ENCODE measurements at regions not wholly inside any gene's neighbourhood (a gene's known extent, or its start where the extent isn't known, plus 50 kb on each side); places are given as distances from the start of the nearest gene placed in this dataset.

DNA sequence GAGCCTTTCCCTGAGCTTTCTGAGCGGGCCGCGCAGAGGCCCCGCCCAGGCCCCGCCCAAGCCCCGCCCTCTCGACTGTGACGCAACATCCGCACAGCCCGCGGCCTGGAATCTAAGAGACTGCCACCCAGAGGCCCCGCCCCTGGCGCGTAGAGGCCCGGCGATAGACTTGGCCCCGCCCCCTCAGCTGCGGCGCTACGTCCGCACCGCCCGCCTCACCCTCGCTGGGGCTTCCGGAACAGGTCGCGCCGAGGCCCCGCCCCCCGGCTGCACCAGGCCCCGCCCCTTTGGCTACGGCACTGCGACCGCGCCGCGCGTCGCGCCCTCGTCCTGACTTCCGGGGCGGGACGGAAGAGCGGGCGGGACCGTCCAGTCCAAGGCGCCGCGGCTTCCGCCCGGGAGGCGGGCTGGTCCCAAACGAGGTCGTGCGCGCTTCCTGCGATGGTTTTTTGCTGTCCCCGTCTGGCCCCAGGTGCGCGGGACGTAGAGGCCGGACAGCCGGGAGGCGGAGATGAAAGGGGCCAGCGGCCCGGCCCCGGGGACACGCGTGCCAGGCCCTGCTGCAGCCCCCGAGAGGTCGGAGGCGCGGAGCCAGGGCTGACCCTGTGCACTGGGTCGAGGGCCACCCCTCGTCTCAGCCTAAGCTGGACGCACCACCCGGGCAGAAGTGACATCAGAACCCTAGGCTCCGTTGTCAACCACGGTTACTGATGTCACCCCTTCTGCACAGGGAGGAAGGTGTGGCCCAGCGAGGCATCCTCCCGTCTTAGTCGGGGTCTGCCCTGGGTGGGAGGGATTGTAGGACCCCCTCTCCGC is 59.0 kb upstream of the WNT7B start:
- WGBS (ENCODE audit: extremely low coverage, insufficient coverage, insufficient read length), result no CpG with 5 or more reads among the region's 84 CpGs

DNA sequence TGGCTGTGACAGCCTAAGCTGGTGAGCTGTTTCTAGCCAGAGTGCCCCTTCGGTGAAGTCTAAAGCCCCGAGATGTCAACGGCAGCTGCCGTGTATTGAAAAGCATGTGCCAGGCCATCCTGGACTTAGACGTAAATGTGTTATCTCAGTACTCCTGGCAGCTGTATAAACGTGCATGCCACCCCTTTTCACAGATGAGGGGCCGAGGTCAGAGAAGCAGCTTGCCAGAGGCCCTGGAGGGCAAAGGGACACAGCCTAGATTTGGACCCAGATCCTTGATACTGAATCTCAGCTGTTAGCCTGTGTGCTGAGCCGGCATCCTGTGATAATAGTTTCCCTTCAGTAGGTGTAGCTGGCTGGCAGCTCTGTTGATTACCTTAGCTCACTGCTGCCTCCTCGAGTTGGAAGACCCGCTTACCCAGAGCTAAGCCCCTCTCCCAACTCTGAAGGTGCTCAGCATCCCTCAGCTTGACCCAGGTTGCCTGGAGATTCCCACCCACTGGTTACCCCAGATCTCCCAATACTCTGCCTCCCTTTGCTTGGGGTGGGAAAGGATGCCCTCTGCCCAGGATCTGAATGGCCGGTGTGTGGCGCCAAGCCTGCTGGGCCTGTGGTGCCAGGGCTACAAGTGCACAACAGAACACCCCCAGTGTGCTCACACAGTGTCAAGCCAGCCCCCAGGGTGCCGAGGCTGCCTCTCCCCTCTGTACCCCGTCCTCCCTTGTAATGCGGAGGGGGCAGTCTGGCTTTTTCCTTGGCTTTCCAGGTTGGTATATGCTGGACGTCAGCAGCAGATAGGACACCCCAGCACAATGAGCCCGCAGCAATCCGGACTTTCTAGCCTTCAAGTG is 59.8 kb upstream of the WNT7B start:
- WGBS (ENCODE audit: extremely low coverage, insufficient coverage, insufficient read length), result no CpG with 5 or more reads among the region's 18 CpGs
- H3K27me3 ChIP-seq (ENCODE audit: insufficient read depth, low read length), result no peaks in the 10 kb centered on the region

More for the DNA sequence above, 59.0 kb upstream of the WNT7B start:
- Histone ChIP-seq H3K4me2 (ENCODE audit: low read length) (peak overlapping the region; percentile 86), H3K4me3 (ENCODE audit: low read depth, low read length) (peak overlapping the region; percentile 76), H2AK5ac (ENCODE audit: low read length) (peak overlapping the region; percentile 77), H4K8ac (ENCODE audit: low read depth, low read length) (peak overlapping the region; percentile 99), H2BK12ac (ENCODE audit: low read length) (no peak overlapping the region), H3K9ac (ENCODE audit: low read length) (peak overlapping the region; percentile 87), H3K14ac (ENCODE audit: low read length) (peak overlapping the region; percentile 86), H3K79me1 (ENCODE audit: low read length) (peaks cover 3% of the 10 kb centered on the region), H2BK120ac (ENCODE audit: insufficient read depth, low read length, poor library complexity) (peak overlapping the region; percentile 45), H4K12ac (ENCODE audit: low read depth, low read length) (peak overlapping the region; percentile 9), H3K36me3 (ENCODE audit: control insufficient read depth in 1 of 2, insufficient read depth in 2 of 2, low read length in 2 of 2) (no peaks in the 10 kb centered on the region), H3K4me1 (ENCODE audit: control insufficient read depth in 1 of 2, insufficient read depth in 2 of 2, low read length in 2 of 2) (peaks cover 5 to 6% of the 10 kb centered on the region in 2 experiments), H3K18ac (ENCODE audit: low read length) (peak overlapping the region; percentile 73), H3K27ac (ENCODE audit: low read depth, low read length) (peak overlapping the region; percentile 57), H3K23ac (ENCODE audit: low read length) (no peak overlapping the region), H3K79me2 (ENCODE audit: control insufficient read depth, insufficient read depth, low read length, poor library complexity) (peaks cover 3% of the 10 kb centered on the region), H2AFZ (ENCODE audit: insufficient read depth, low read length, poor library complexity) (peak overlapping the region; percentile 84), H3K27me3 (ENCODE audit: insufficient read depth, low read length) (no peaks in the 10 kb centered on the region), H4K91ac (ENCODE audit: low read depth, low read length) (peak overlapping the region; percentile 81), H3K9me3 (ENCODE audit: insufficient read depth, low read depth, low read length) (no peaks in the 10 kb centered on the region), H2BK5ac (ENCODE audit: low read depth, low read length, poor library complexity) (peak overlapping the region; percentile 34), H3K4ac (ENCODE audit: low read depth, low read length) (peak overlapping the region; percentile 78)
- peak; percentile 100 for DNase-seq

DNA sequence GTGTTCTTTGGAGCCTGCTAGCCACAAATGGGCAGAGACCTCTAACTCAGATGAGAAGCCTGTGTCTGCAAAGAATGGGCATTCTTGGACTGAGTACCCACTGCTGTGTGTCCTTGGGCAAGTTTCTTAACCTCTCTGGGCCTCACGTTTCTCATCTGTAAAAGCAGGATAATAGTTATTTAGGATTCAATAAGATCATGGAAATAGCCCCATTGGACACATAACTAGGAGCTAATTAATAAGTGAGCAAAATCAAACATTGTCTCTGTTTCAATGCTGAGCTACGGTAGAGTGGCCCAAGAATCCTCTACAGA is 61.2 kb upstream of the WNT7B start:
- Histone ChIP-seq H3K27me3 (ENCODE audit: insufficient read depth, low read length) (no peaks in the 10 kb centered on the region), H3K4ac (ENCODE audit: low read depth, low read length) (no peak overlapping the region), H4K91ac (ENCODE audit: low read depth, low read length) (no peak overlapping the region), H3K4me3 (ENCODE audit: low read depth, low read length) (no peak overlapping the region), H3K9ac (ENCODE audit: low read length) (no peak overlapping the region), H3K14ac (ENCODE audit: low read length) (no peak overlapping the region), H3K18ac (ENCODE audit: low read length) (no peak overlapping the region), H2BK120ac (ENCODE audit: insufficient read depth, low read length, poor library complexity) (no peak overlapping the region), H3K27ac (ENCODE audit: low read depth, low read length) (no peak overlapping the region), H4K12ac (ENCODE audit: low read depth, low read length) (no peak overlapping the region), H3K79me2 (ENCODE audit: control insufficient read depth, insufficient read depth, low read length, poor library complexity) (peaks cover 3% of the 10 kb centered on the region), H2AFZ (ENCODE audit: insufficient read depth, low read length, poor library complexity) (no peak overlapping the region), H3K36me3 (ENCODE audit: control insufficient read depth in 1 of 2, insufficient read depth in 2 of 2, low read length in 2 of 2) (no peaks in the 10 kb centered on the region), H2BK12ac (ENCODE audit: low read length) (no peak overlapping the region), H3K79me1 (ENCODE audit: low read length) (peaks cover 3% of the 10 kb centered on the region), H3K9me3 (ENCODE audit: insufficient read depth, low read depth, low read length) (no peaks in the 10 kb centered on the region), H3K4me2 (ENCODE audit: low read length) (no peak overlapping the region), H3K23ac (ENCODE audit: low read length) (no peak overlapping the region), H2BK5ac (ENCODE audit: low read depth, low read length, poor library complexity) (no peak overlapping the region), H3K4me1 (ENCODE audit: control insufficient read depth in 1 of 2, insufficient read depth in 2 of 2, low read length in 2 of 2) (peaks cover 5 to 6% of the 10 kb centered on the region in 2 experiments), H4K8ac (ENCODE audit: low read depth, low read length) (no peak overlapping the region), H2AK5ac (ENCODE audit: low read length) (no peak overlapping the region)
- no peak for DNase-seq
- no CpG with 5 or more reads among the region's 2 CpGs for WGBS (ENCODE audit: extremely low coverage, insufficient coverage, insufficient read length)

More for the DNA sequence above, 59.8 kb upstream of the WNT7B start:
- H3K18ac ChIP-seq (ENCODE audit: low read length), result no peak overlapping the region
- H3K4me2 ChIP-seq (ENCODE audit: low read length), result peak overlapping the region; percentile 86
- H3K27ac ChIP-seq (ENCODE audit: low read depth, low read length), result no peak overlapping the region
- no peaks in the 10 kb centered on the region for H3K36me3 ChIP-seq (ENCODE audit: control insufficient read depth in 1 of 2, insufficient read depth in 2 of 2, low read length in 2 of 2)
- H2AK5ac ChIP-seq (ENCODE audit: low read length), result peak overlapping the region; percentile 77
- H2BK5ac ChIP-seq (ENCODE audit: low read depth, low read length, poor library complexity), result no peak overlapping the region
- no peak overlapping the region for H2BK120ac ChIP-seq (ENCODE audit: insufficient read depth, low read length, poor library complexity)
- H3K79me2 ChIP-seq (ENCODE audit: control insufficient read depth, insufficient read depth, low read length, poor library complexity), result peaks cover 3% of the 10 kb centered on the region
- peak overlapping the region; percentile 81 for H4K91ac ChIP-seq (ENCODE audit: low read depth, low read length)
- H3K4ac ChIP-seq (ENCODE audit: low read depth, low read length), result peak overlapping the region; percentile 78
- H2AFZ ChIP-seq (ENCODE audit: insufficient read depth, low read length, poor library complexity), result no peak overlapping the region
- H3K4me3 ChIP-seq (ENCODE audit: low read depth, low read length), result peak overlapping the region; percentile 76
- peak overlapping the region; percentile 87 for H3K9ac ChIP-seq (ENCODE audit: low read length)
- peak overlapping the region; percentile 9 for H4K12ac ChIP-seq (ENCODE audit: low read depth, low read length)
- H3K4me1 ChIP-seq (ENCODE audit: control insufficient read depth in 1 of 2, insufficient read depth in 2 of 2, low read length in 2 of 2), result peaks cover 5 to 6% of the 10 kb centered on the region in 2 experiments
- no peak overlapping the region for H3K23ac ChIP-seq (ENCODE audit: low read length)
- H2BK12ac ChIP-seq (ENCODE audit: low read length), result no peak overlapping the region
- H3K14ac ChIP-seq (ENCODE audit: low read length), result peak overlapping the region; percentile 86
- H3K79me1 ChIP-seq (ENCODE audit: low read length), result peaks cover 3% of the 10 kb centered on the region
- DNase-seq, result peak in 1 of 2 donors; percentile 11
- H4K8ac ChIP-seq (ENCODE audit: low read depth, low read length), result peak overlapping the region; percentile 99
- H3K9me3 ChIP-seq (ENCODE audit: insufficient read depth, low read depth, low read length), result no peaks in the 10 kb centered on the region

DNA sequence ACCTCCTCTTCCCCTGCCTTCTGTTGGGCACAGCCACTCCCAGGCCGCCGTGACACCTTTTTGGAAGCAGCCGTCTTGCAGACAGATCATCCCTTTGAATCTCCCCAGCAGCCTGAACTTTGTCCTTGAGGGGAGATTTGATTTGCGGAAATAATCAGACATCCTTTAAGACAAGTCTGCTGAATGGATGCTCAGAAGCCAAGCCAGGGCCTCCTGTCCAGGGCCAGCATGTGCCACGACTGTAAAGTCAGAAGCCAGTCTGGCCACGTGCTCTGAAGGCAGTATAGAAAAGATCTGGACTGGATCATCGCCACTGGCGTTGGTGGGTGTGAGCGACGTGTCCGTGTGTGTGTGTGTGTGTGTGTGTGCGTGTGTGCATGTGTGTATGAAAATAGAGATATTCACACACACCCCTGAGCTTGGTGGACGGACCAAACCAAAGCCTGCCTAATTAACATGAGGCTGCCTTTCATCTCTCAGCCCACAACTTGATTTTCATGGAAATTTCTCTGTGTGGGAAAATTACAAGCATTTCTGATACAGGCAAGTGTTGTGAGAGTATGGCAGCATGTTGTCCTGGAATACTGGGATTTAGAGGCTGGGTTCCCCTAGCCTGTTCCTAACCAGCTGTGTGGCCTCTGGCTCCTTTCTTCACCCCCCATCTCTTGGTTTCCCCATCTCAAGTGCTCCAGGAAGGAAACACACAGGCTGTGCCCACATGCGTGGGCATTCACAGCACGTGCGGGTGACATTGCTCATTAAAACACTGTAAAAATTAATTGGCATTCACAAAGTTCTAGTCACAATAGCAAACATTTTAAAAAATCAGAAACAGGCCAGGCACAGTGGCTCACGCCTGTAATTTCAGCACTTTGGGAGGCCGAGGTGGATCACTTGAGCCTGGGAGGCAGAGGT is 61.8 kb upstream of the WNT7B start:
- no peak for DNase-seq
- no peak overlapping the region for H3K9ac ChIP-seq (ENCODE audit: low read length)
- H2AK5ac ChIP-seq (ENCODE audit: low read length), result no peak overlapping the region
- H3K14ac ChIP-seq (ENCODE audit: low read length), result no peak overlapping the region
- H3K4me2 ChIP-seq (ENCODE audit: low read length), result no peak overlapping the region
- H4K91ac ChIP-seq (ENCODE audit: low read depth, low read length), result no peak overlapping the region
- H3K9me3 ChIP-seq (ENCODE audit: insufficient read depth, low read depth, low read length), result peaks cover 2% of the 10 kb centered on the region
- H2BK12ac ChIP-seq (ENCODE audit: low read length), result no peak overlapping the region
- peaks cover 3% of the 10 kb centered on the region for H3K79me1 ChIP-seq (ENCODE audit: low read length)
- H2BK120ac ChIP-seq (ENCODE audit: insufficient read depth, low read length, poor library complexity), result no peak overlapping the region
- no peaks in the 10 kb centered on the region for H3K36me3 ChIP-seq (ENCODE audit: control insufficient read depth in 1 of 2, insufficient read depth in 2 of 2, low read length in 2 of 2)
- H3K4me3 ChIP-seq (ENCODE audit: low read depth, low read length), result no peak overlapping the region
- H3K27ac ChIP-seq (ENCODE audit: low read depth, low read length), result no peak overlapping the region
- no peaks in the 10 kb centered on the region for H3K27me3 ChIP-seq (ENCODE audit: insufficient read depth, low read length)
- no peak overlapping the region for H2AFZ ChIP-seq (ENCODE audit: insufficient read depth, low read length, poor library complexity)
- no peak overlapping the region for H4K8ac ChIP-seq (ENCODE audit: low read depth, low read length)
- H3K18ac ChIP-seq (ENCODE audit: low read length), result no peak overlapping the region
- no peak overlapping the region for H3K4ac ChIP-seq (ENCODE audit: low read depth, low read length)
- H4K12ac ChIP-seq (ENCODE audit: low read depth, low read length), result no peak overlapping the region
- H2BK5ac ChIP-seq (ENCODE audit: low read depth, low read length, poor library complexity), result no peak overlapping the region
- H3K4me1 ChIP-seq (ENCODE audit: control insufficient read depth in 1 of 2, insufficient read depth in 2 of 2, low read length in 2 of 2), result peaks cover 6% of the 10 kb centered on the region in 2 experiments
- H3K23ac ChIP-seq (ENCODE audit: low read length), result no peak overlapping the region
- WGBS (ENCODE audit: extremely low coverage, insufficient coverage, insufficient read length), result no CpG with 5 or more reads among the region's 18 CpGs
- peaks cover 3% of the 10 kb centered on the region for H3K79me2 ChIP-seq (ENCODE audit: control insufficient read depth, insufficient read depth, low read length, poor library complexity)

All from trophoblast cell (in vitro differentiated cells and primary cell).